ENCODE measurements at regions not wholly inside any gene's neighbourhood (a gene's known extent, or its start where the extent isn't known, plus 50 kb on each side); places are given as distances from the start of the nearest gene placed in this dataset.

DNA sequence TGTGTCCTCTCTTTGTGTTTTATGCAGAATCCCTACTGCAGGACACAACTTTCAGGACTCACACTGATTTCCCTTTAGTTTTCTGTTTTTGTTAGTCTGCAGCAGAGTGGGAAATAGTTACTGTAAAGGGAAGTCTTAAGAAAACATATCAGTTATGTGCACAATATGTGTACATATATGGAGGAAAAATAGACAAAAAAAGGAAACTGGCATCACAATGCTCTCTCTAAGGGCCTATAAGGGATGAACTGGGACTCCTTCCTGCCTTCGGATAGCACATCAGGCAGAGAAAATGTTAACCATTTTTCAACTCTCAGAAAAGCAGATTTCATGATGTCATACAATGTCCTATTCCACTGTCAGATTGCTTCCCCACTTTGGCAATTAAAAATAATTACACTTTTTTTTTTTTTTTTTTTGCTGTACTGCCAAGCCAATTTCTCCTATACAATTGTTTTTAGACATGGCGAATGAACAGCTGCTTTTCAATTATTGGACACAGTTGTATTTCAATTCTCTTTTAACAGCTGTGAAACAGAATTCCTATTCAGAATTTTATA lies 112.5 kb upstream of the KCNJ16 start:
- Histone ChIP-seq H3K36me3 (no peaks in the 10 kb centered on the region), H3K4me3 (no peak overlapping the region), H3K27ac (no peak overlapping the region), H3K27me3 (no peaks in the 10 kb centered on the region), H3K4me1 (peaks cover 12% of the 10 kb centered on the region), H3K9me3 (peaks cover 6% of the 10 kb centered on the region)
- DNase-seq (ENCODE audit: low spot score in 2 of 2), result no peak
- TF ChIP-seq, protein P1, sequence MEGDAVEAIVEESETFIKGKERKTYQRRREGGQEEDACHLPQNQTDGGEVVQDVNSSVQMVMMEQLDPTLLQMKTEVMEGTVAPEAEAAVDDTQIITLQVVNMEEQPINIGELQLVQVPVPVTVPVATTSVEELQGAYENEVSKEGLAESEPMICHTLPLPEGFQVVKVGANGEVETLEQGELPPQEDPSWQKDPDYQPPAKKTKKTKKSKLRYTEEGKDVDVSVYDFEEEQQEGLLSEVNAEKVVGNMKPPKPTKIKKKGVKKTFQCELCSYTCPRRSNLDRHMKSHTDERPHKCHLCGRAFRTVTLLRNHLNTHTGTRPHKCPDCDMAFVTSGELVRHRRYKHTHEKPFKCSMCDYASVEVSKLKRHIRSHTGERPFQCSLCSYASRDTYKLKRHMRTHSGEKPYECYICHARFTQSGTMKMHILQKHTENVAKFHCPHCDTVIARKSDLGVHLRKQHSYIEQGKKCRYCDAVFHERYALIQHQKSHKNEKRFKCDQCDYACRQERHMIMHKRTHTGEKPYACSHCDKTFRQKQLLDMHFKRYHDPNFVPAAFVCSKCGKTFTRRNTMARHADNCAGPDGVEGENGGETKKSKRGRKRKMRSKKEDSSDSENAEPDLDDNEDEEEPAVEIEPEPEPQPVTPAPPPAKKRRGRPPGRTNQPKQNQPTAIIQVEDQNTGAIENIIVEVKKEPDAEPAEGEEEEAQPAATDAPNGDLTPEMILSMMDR (IDR thresholded peaks at IDR 0.05), result no peak
- TF ChIP-seq EP300 (IDR thresholded peaks at IDR 0.05) (no peak), POLR2A (IDR thresholded peaks at IDR 0.05) (no peak), POLR2AphosphoS5 (IDR thresholded peaks at IDR 0.05) (no peak)
- 79% methylated on average over 2 of the region's 2 CpGs for whole genome bisulfite sequencing

DNA sequence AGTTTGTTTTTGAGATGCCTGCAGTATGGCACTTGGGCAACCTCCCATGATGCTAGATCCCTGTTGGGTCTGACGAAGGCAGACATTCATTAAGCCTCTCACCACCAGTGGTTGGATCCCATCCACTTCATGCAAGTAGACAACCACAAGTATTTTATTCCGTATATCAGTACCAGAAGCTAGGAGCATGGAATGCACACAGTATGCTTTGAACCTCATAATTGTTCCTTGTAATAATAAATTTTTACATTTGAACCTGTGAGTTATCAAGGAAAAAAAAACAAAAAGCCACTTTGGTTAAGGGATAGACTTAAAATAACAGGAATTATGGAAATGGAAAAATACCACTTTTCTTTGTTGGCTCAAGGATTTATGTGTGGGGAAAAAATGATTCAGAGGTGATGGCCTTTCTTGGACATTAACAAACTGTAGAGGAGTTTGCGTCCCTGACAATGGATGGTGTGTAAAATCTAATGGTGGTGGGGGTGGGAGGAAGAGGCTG lies 107.1 kb upstream of the KCNJ16 start:
- Histone ChIP-seq H3K4me3 (no peak overlapping the region), H3K9me3 (peaks cover 6% of the 10 kb centered on the region), H3K36me3 (no peaks in the 10 kb centered on the region), H3K4me1 (no peaks in the 10 kb centered on the region), H3K27ac (no peak overlapping the region), H3K27me3 (no peaks in the 10 kb centered on the region)
- DNase-seq (ENCODE audit: low spot score in 2 of 2), result no peak
- TF ChIP-seq POLR2A (IDR thresholded peaks at IDR 0.05) (no peak), EP300 (IDR thresholded peaks at IDR 0.05) (no peak), POLR2AphosphoS5 (IDR thresholded peaks at IDR 0.05) (no peak)
- TF ChIP-seq, protein P1 (IDR thresholded peaks at IDR 0.05), result no peak
- 71% methylated on average over 3 of the region's 3 CpGs for WGBS

DNA sequence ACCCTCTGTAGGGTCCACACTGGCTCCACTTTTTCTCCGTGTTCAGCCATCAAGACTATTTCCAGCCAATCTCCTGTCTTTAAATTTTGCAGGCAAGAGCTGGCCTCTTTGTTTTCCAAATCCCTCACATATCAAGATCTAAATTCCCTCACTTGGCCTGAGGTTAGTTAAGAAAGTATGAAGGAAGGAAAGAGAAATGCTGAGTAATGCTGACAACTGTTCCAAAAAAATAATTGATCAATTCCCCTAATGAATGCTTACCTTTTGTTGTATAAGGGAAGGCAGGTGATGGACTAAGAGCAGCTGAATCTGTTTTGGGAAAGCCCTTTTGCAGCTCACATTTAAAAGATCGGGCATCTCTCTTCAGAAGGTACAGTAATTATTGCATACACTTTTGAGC lies 105.1 kb upstream of the KCNJ16 start:
- 76% methylated on average over 2 of the region's 2 CpGs for WGBS
- Histone ChIP-seq H3K27me3 (no peaks in the 10 kb centered on the region), H3K36me3 (no peaks in the 10 kb centered on the region), H3K4me1 (no peaks in the 10 kb centered on the region), H3K27ac (no peak overlapping the region), H3K4me3 (no peak overlapping the region), H3K9me3 (peaks cover 10% of the 10 kb centered on the region)
- TF ChIP-seq, protein P1 (IDR thresholded peaks at IDR 0.05), result no peak
- TF ChIP-seq POLR2AphosphoS5 (IDR thresholded peaks at IDR 0.05) (no peak), EP300 (IDR thresholded peaks at IDR 0.05) (no peak)
- no peak for DNase-seq (ENCODE audit: low spot score in 2 of 2)

DNA sequence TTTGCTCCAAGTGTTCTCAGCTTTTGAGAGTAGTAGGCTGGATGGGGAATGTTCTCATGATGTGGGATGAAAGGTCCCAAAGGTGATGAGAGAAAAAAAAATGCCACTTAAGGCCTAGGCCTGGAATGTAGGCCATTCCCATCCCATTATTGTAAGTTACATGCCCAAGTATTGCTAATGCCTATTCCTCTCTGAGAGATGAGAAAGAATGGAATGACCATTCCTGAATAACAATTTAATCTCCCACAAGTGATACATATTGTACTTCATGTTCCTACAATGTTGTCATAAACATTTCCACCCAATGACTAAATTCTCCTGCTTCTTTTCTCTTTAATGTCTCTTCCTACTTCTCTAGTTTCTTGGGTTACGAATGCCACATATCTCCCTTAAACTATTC lies 102.8 kb upstream of the KCNJ16 start:
- DNase-seq (ENCODE audit: low spot score in 2 of 2), result no peak
- WGBS, result 95% methylated on average over 1 of the region's 1 CpG
- no peak overlapping the region for H3K27ac ChIP-seq
- TF ChIP-seq EP300 (IDR thresholded peaks at IDR 0.05) (no peak), POLR2A (IDR thresholded peaks at IDR 0.05) (no peak), POLR2AphosphoS5 (IDR thresholded peaks at IDR 0.05) (no peak)
- TF ChIP-seq, protein P1 (IDR thresholded peaks at IDR 0.05), result no peak
- H3K4me3 ChIP-seq, result no peak overlapping the region
- peaks cover 6% of the 10 kb centered on the region for H3K9me3 ChIP-seq
- H3K27me3 ChIP-seq, result no peaks in the 10 kb centered on the region
- H3K4me1 ChIP-seq, result no peaks in the 10 kb centered on the region
- H3K36me3 ChIP-seq, result no peaks in the 10 kb centered on the region

DNA sequence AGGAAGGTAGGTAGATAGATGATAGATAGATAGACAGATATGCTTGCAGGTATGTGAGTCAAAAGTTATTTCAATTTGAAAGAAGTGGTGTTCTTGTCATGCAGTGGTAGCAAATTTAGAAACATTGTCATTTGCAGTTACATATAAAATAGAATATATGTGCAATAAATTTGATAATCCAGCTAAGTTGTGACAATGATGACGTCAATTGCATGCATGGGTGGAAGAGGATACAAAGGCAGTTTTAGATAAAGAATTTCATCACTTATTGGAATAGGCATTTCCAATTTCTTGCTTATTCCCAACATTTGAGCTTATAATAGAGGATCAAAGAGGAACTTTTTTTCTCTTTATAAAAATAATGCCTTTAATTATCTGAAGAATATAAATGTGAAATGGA lies 99.2 kb upstream of the KCNJ16 start:
- no peak for DNase-seq (ENCODE audit: low spot score in 2 of 2)
- peaks cover 6% of the 10 kb centered on the region for H3K9me3 ChIP-seq
- no peak for TF ChIP-seq POLR2AphosphoS5 (IDR thresholded peaks at IDR 0.05)
- no peak overlapping the region for H3K4me3 ChIP-seq
- no peaks in the 10 kb centered on the region for H3K4me1 ChIP-seq
- no peak overlapping the region for H3K27ac ChIP-seq
- no peaks in the 10 kb centered on the region for H3K27me3 ChIP-seq
- H3K36me3 ChIP-seq, result no peaks in the 10 kb centered on the region
- WGBS, result 92% methylated on average over 1 of the region's 1 CpG

Measured in suprapubic skin (tissue), 4 donors.